ENCODE measurements at regions not wholly inside any gene's neighbourhood (a gene's known extent, or its start where the extent isn't known, plus 50 kb on each side); places are given as distances from the start of the nearest gene placed in this dataset.

GRCh38 chr1:22237433-22238093, 94.7 kb upstream of the WNT4 start:
- no peaks in the 10 kb centered on the region for H3K9me3 Mint-ChIP-seq (ENCODE audit: low read depth, unreplicated experiment)
- peaks cover 19% of the 10 kb centered on the region for H3K27me3 Mint-ChIP-seq (ENCODE audit: unreplicated experiment)
- no peak for DNase-seq
- no peak overlapping the region for H3K4me3 Mint-ChIP-seq (ENCODE audit: low read depth, unreplicated experiment)
- no peaks in the 10 kb centered on the region for H3K36me3 Mint-ChIP-seq (ENCODE audit: insufficient read depth, unreplicated experiment)
- H3K27ac Mint-ChIP-seq (ENCODE audit: unreplicated experiment), result no peak overlapping the region
- no peaks in the 10 kb centered on the region for H3K4me1 Mint-ChIP-seq (ENCODE audit: low read depth, unreplicated experiment)
- CTCF ChIA-PET, result no interaction called here
- TF ChIP-seq, protein P1, sequence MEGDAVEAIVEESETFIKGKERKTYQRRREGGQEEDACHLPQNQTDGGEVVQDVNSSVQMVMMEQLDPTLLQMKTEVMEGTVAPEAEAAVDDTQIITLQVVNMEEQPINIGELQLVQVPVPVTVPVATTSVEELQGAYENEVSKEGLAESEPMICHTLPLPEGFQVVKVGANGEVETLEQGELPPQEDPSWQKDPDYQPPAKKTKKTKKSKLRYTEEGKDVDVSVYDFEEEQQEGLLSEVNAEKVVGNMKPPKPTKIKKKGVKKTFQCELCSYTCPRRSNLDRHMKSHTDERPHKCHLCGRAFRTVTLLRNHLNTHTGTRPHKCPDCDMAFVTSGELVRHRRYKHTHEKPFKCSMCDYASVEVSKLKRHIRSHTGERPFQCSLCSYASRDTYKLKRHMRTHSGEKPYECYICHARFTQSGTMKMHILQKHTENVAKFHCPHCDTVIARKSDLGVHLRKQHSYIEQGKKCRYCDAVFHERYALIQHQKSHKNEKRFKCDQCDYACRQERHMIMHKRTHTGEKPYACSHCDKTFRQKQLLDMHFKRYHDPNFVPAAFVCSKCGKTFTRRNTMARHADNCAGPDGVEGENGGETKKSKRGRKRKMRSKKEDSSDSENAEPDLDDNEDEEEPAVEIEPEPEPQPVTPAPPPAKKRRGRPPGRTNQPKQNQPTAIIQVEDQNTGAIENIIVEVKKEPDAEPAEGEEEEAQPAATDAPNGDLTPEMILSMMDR (IDR thresholded peaks at IDR 0.05; ENCODE audit: unreplicated experiment), result no peak
- intact Hi-C loops (cut with micrococcal nuclease; ENCODE audit: unreplicated experiment), result no loop called here
- no TSS peak for BruUV-seq (replicated peaks)

GRCh38 chr1:22238356-22239224, 95.7 kb upstream of the WNT4 start:
- BruUV-seq (replicated peaks), result no TSS peak
- no peak overlapping the region for H3K27ac Mint-ChIP-seq (ENCODE audit: unreplicated experiment)
- no peaks in the 10 kb centered on the region for H3K9me3 Mint-ChIP-seq (ENCODE audit: low read depth, unreplicated experiment)

DNA sequence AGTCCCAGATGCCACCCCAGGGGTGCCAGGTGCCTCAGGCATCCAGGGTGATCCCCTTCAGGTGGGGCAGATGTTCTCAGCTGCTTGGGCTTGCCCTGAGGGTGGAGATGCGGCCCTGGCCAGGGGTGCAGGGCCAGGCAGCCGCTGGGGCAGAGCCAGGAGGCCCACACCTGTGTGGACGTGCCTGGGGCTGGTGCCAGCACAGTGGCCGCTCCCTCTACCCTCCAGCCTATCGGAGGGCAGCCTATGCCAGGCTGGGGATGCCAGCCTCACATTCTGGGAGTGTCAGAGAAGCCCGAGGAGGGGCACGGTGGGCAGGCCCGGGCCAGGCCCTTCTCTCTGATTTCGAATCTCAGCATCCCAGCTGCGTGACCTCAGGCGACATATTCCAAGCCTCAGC, 96.5 kb upstream of the WNT4 start:
- H3K4me3 Mint-ChIP-seq (ENCODE audit: low read depth, unreplicated experiment), result no peak overlapping the region
- TF ChIP-seq, protein P1 (IDR thresholded peaks at IDR 0.05; ENCODE audit: unreplicated experiment), result no peak
- no peak for DNase-seq
- BruUV-seq (replicated peaks), result no TSS peak
- intact Hi-C loops (cut with micrococcal nuclease; ENCODE audit: unreplicated experiment), result no loop called here
- no peak overlapping the region for H3K27ac Mint-ChIP-seq (ENCODE audit: unreplicated experiment)
- H3K27me3 Mint-ChIP-seq (ENCODE audit: unreplicated experiment), result peaks cover 22% of the 10 kb centered on the region
- H3K9me3 Mint-ChIP-seq (ENCODE audit: low read depth, unreplicated experiment), result no peaks in the 10 kb centered on the region
- H3K36me3 Mint-ChIP-seq (ENCODE audit: insufficient read depth, unreplicated experiment), result no peaks in the 10 kb centered on the region
- CTCF ChIA-PET, result no interaction called here
- no peaks in the 10 kb centered on the region for H3K4me1 Mint-ChIP-seq (ENCODE audit: low read depth, unreplicated experiment)

More at GRCh38 chr1:22238356-22239224, 95.7 kb upstream of the WNT4 start:
- H3K4me1 Mint-ChIP-seq (ENCODE audit: low read depth, unreplicated experiment), result no peaks in the 10 kb centered on the region
- no peak overlapping the region for H3K4me3 Mint-ChIP-seq (ENCODE audit: low read depth, unreplicated experiment)
- H3K27me3 Mint-ChIP-seq (ENCODE audit: unreplicated experiment), result peaks cover 22% of the 10 kb centered on the region
- DNase-seq, result no peak
- intact Hi-C loops (cut with micrococcal nuclease; ENCODE audit: unreplicated experiment), result no loop called here
- CTCF ChIA-PET, result no interaction called here
- TF ChIP-seq, protein P1 (IDR thresholded peaks at IDR 0.05; ENCODE audit: unreplicated experiment), result no peak
- no peaks in the 10 kb centered on the region for H3K36me3 Mint-ChIP-seq (ENCODE audit: insufficient read depth, unreplicated experiment)

DNA sequence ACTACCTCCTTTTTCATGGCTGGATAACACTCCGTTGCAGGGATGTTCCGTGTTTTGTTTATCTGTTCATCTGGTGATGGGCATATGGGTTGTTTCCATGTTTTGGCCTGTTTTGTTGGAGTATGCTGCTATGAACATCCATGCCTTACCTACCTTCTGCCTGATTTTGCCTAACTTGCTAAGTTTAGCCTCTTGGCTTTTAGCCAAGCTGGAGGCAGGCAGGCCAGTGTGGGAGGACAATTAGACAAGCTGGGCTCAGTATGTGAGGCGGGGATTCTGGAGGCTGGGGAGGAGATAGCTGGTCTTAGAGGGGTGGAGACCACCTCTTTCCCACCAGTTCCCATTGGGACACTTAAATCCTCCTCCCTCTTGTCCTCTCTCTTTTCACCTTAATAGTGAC, 98.4 kb upstream of the WNT4 start:
- CTCF ChIA-PET, result no interaction called here
- TF ChIP-seq, protein P1 (IDR thresholded peaks at IDR 0.05; ENCODE audit: unreplicated experiment), result no peak
- Mint-ChIP-seq H3K36me3 (ENCODE audit: insufficient read depth, unreplicated experiment) (no peaks in the 10 kb centered on the region), H3K27me3 (ENCODE audit: unreplicated experiment) (peaks cover 28% of the 10 kb centered on the region), H3K27ac (ENCODE audit: unreplicated experiment) (no peak overlapping the region), H3K4me1 (ENCODE audit: low read depth, unreplicated experiment) (no peaks in the 10 kb centered on the region), H3K4me3 (ENCODE audit: low read depth, unreplicated experiment) (no peak overlapping the region), H3K9me3 (ENCODE audit: low read depth, unreplicated experiment) (no peaks in the 10 kb centered on the region)
- BruUV-seq (replicated peaks), result no TSS peak
- no peak for DNase-seq
- intact Hi-C loops (cut with micrococcal nuclease; ENCODE audit: unreplicated experiment), result no loop called here
